WTC11 (cell line): ENCODE measurements at regions not wholly inside any gene's neighbourhood (a gene's known extent, or its start where the extent isn't known, plus 50 kb on each side); places are given as distances from the start of the nearest gene placed in this dataset.
A peak's percentile ranks its signal among the peaks of the same experiment; 100 is the strongest.

Source experiments
- ATAC-seq: fragments of 200-7000 bp; cut with Tn5 transposase; 2 replicates; pipeline ENCODE4 v1.10.0; 2021; ENCODE audit warnings: mild to moderate bottlenecking, moderate library complexity
- CTCF ChIA-PET: fragments of 300-600 bp; sonication (Branson Sonifier 250); formaldehyde crosslinking; loops from one replicate; lab custom pipeline; 2021; ENCODE audit warnings: antibody characterized with exemption; lab: Charles Lee
- POLR2A ChIA-PET: fragments of 350-600 bp; sonication (Branson Sonifier 250); formaldehyde crosslinking; loops from one replicate; lab custom pipeline; 2021; ENCODE audit warnings: antibody characterized with exemption; lab: Charles Lee
- DNase-seq: peaks from one replicate; pipeline ENCODE4 v3.0.0; 2021; ENCODE audit warnings: low spot score
- H3K27ac Mint-ChIP-seq: 2 replicates; pipeline ENCODE4 v1.8.0; 2021; ENCODE audit warnings: mixed read lengths
- H3K27me3 Mint-ChIP-seq: 2 replicates; pipeline ENCODE4 v1.8.0; 2021; ENCODE audit warnings: low read depth, mild to moderate bottlenecking, moderate library complexity, mixed read lengths
- H3K36me3 Mint-ChIP-seq: 2 replicates; pipeline ENCODE4 v1.8.0; 2021; ENCODE audit warnings: mixed read lengths
- H3K4me1 Mint-ChIP-seq: 2 replicates; pipeline ENCODE4 v1.8.0; 2022; ENCODE audit warnings: mixed read lengths
- H3K4me3 Mint-ChIP-seq: 2 replicates; pipeline ENCODE4 v1.8.0; 2021; ENCODE audit warnings: mild to moderate bottlenecking, moderate library complexity, mixed read lengths
- H3K9me3 Mint-ChIP-seq: 2 replicates; pipeline ENCODE4 v1.8.0; 2021; ENCODE audit warnings: mixed read lengths
- CBFB ChIP-seq: sonication (generic); formaldehyde crosslinking; IDR thresholded peaks from 2 replicates; pipeline ENCODE4 v1.8.1; 2022; ENCODE audit warnings: mild to moderate bottlenecking, low read depth, missing genetic modification reagents
- ELF4 ChIP-seq: sonication (generic); formaldehyde crosslinking; IDR thresholded peaks from 2 replicates; pipeline ENCODE4 v1.8.1; 2022; ENCODE audit warnings: low read depth, mild to moderate bottlenecking, moderate library complexity, missing genetic modification reagents
- EMX1 ChIP-seq: fragments of 250-450 bp; sonication (Bioruptor Pico); IDR thresholded peaks from 2 replicates; pipeline ENCODE4 v1.8.0; 2021; ENCODE audit warnings: mild to moderate bottlenecking
- ESRRA ChIP-seq: sonication (generic); formaldehyde crosslinking; IDR thresholded peaks from 2 replicates; pipeline ENCODE4 v1.8.1; 2022; ENCODE audit warnings: mild to moderate bottlenecking, missing genetic modification reagents, borderline replicate concordance
- FOXK1 ChIP-seq: sonication (generic); formaldehyde crosslinking; IDR thresholded peaks from 2 replicates; pipeline ENCODE4 v1.8.0; 2022; ENCODE audit warnings: mild to moderate bottlenecking, moderate library complexity, missing genetic modification reagents
- FOXP1 ChIP-seq: sonication (generic); formaldehyde crosslinking; IDR thresholded peaks from 2 replicates; pipeline ENCODE4 v1.8.0; 2022; ENCODE audit warnings: missing genetic modification reagents, mild to moderate bottlenecking, moderate library complexity, borderline replicate concordance
- MXD4 ChIP-seq: fragments of 250-450 bp; sonication (Bioruptor Pico); IDR thresholded peaks from 2 replicates; pipeline ENCODE4 v1.8.0; 2021; ENCODE audit warnings: mild to moderate bottlenecking, moderate library complexity, borderline replicate concordance
- MYBL2 ChIP-seq: sonication (generic); formaldehyde crosslinking; IDR thresholded peaks from 2 replicates; pipeline ENCODE4 v1.8.1; 2023; ENCODE audit warnings: mild to moderate bottlenecking, moderate library complexity, missing genetic modification reagents
- NFATC4 ChIP-seq: fragments of 250-450 bp; sonication (Bioruptor Pico); IDR thresholded peaks from 2 replicates; pipeline ENCODE4 v1.9.0; 2021; ENCODE audit warnings: mild to moderate bottlenecking
- NFYB ChIP-seq: sonication (generic); formaldehyde crosslinking; conservative IDR thresholded peaks from 2 replicates; pipeline ENCODE4 v1.8.0; 2022; ENCODE audit warnings: low read depth, missing genetic modification reagents
- NR1H2 ChIP-seq: sonication (generic); formaldehyde crosslinking; IDR thresholded peaks from 2 replicates; pipeline ENCODE4 v1.9.0; 2021; ENCODE audit warnings: mild to moderate bottlenecking, moderate library complexity, missing genetic modification reagents
- SMAD3 ChIP-seq: sonication (generic); formaldehyde crosslinking; IDR thresholded peaks from 2 replicates; pipeline ENCODE4 v1.8.0; 2022; ENCODE audit warnings: missing genetic modification reagents, mild to moderate bottlenecking, borderline replicate concordance
- SMAD4 ChIP-seq: sonication (generic); formaldehyde crosslinking; IDR thresholded peaks from 2 replicates; pipeline ENCODE4 v1.8.0; 2022; ENCODE audit warnings: mild to moderate bottlenecking, missing genetic modification reagents
- TP53 ChIP-seq: sonication (generic); formaldehyde crosslinking; IDR thresholded peaks from 2 replicates; pipeline ENCODE4 v1.8.1; 2023; ENCODE audit warnings: mild to moderate bottlenecking, missing genetic modification reagents
- ZNF671 ChIP-seq: fragments of 250-450 bp; sonication (Bioruptor Pico); IDR thresholded peaks from 2 replicates; pipeline ENCODE4 v1.8.0; 2021; ENCODE audit warnings: mild to moderate bottlenecking
- TF ChIP-seq, protein P1 (sequence below): fragments of 250-450 bp; sonication (Bioruptor Pico); IDR thresholded peaks from 2 replicates; pipeline ENCODE4 v1.9.0; 2021; ENCODE audit warnings: moderate library complexity, mild to moderate bottlenecking, inconsistent platforms, borderline replicate concordance
- TF ChIP-seq, protein P2 (sequence below): sonication (generic); formaldehyde crosslinking; IDR thresholded peaks from 2 replicates; pipeline ENCODE4 v1.8.0; 2023; ENCODE audit warnings: missing genetic modification reagents, mild to moderate bottlenecking, borderline replicate concordance
- TF ChIP-seq, protein P3 (sequence below): fragments of 250-450 bp; sonication (Bioruptor Pico); IDR thresholded peaks from 2 replicates; pipeline ENCODE4 v1.8.0; 2021; ENCODE audit warnings: mild to moderate bottlenecking
- TF ChIP-seq, protein P4 (sequence below): fragments of 250-450 bp; sonication (Bioruptor Pico); IDR thresholded peaks from 2 replicates; pipeline ENCODE4 v2.1.2; 2022; ENCODE audit warnings: mild to moderate bottlenecking, moderate library complexity
- TF ChIP-seq, protein P5 (sequence below): fragments of 200-600 bp; IDR thresholded peaks from 2 replicates; pipeline ENCODE4 v1.8.0; 2022; ENCODE audit warnings: antibody characterized with exemption
- TF ChIP-seq, protein P6 (sequence below): fragments of 250-450 bp; sonication (Bioruptor Pico); IDR thresholded peaks from 2 replicates; pipeline ENCODE4 v1.9.0; 2021; ENCODE audit warnings: mild to moderate bottlenecking

DNA sequence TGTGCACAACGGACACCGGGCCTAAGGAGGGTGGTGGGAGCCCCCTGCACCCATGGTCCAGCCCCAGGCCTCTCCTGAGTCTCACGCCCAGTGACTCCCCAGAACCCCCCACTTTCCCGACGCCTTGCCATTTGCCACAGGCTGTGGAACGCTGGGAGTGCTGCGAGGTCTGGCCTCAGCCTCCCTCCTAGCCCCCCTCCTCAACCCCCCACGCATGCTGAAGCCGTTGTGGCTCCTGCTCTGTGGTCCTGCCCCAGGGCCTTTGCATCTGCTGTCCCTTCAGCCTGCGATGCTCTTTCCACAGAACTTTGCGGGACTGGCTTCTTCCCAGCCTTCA is 226.0 kb upstream of the GSE1 start (continued):
- TF ChIP-seq EMX1 (CRISPR knock-in tag), result no peak
- TF ChIP-seq, protein P1, sequence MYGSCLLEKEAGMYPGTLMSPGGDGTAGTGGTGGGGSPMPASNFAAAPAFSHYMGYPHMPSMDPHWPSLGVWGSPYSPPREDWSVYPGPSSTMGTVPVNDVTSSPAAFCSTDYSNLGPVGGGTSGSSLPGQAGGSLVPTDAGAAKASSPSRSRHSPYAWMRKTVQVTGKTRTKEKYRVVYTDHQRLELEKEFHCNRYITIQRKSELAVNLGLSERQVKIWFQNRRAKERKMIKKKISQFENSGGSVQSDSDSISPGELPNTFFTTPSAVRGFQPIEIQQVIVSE (CRISPR knock-in tag), result no peak
- TF ChIP-seq ZNF671 (CRISPR knock-in tag), result no peak

DNA sequence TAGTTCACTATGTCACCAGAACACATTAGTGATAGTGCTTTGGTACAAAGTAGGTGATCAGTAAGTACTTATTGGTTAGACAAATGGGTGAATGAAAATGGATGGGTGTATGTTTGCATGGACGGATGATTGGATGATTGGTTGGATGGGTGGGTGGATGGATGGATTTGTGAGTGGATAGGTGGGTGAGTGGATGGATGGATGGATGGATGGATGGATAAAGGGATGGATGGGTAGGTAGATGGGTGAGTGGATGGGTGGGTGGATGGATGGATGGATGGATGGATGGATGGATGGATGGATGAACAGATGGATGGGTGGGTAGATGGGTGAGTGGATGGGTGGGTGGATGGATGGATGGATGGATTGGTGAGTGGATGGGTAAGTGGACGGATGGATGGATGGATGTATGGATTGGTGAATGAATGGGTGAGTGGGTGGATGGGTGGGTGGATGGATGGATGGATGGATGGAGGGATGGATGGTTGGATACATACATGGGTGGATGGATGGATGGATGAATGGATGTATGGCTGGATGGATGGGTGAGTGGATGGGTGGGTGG is 225.3 kb upstream of the GSE1 start:
- no peak for DNase-seq
- Mint-ChIP-seq H3K27ac (no peak overlapping the region), H3K27me3 (no peaks in the 10 kb centered on the region), H3K4me1 (peaks cover 5% of the 10 kb centered on the region)
- ChIA-PET CTCF (no interaction called here), POLR2A (no interaction called here)
- TF ChIP-seq ELF4, result no peak
- TF ChIP-seq, protein P2, sequence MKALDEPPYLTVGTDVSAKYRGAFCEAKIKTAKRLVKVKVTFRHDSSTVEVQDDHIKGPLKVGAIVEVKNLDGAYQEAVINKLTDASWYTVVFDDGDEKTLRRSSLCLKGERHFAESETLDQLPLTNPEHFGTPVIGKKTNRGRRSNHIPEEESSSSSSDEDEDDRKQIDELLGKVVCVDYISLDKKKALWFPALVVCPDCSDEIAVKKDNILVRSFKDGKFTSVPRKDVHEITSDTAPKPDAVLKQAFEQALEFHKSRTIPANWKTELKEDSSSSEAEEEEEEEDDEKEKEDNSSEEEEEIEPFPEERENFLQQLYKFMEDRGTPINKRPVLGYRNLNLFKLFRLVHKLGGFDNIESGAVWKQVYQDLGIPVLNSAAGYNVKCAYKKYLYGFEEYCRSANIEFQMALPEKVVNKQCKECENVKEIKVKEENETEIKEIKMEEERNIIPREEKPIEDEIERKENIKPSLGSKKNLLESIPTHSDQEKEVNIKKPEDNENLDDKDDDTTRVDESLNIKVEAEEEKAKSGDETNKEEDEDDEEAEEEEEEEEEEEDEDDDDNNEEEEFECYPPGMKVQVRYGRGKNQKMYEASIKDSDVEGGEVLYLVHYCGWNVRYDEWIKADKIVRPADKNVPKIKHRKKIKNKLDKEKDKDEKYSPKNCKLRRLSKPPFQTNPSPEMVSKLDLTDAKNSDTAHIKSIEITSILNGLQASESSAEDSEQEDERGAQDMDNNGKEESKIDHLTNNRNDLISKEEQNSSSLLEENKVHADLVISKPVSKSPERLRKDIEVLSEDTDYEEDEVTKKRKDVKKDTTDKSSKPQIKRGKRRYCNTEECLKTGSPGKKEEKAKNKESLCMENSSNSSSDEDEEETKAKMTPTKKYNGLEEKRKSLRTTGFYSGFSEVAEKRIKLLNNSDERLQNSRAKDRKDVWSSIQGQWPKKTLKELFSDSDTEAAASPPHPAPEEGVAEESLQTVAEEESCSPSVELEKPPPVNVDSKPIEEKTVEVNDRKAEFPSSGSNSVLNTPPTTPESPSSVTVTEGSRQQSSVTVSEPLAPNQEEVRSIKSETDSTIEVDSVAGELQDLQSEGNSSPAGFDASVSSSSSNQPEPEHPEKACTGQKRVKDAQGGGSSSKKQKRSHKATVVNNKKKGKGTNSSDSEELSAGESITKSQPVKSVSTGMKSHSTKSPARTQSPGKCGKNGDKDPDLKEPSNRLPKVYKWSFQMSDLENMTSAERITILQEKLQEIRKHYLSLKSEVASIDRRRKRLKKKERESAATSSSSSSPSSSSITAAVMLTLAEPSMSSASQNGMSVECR, result no peak
- TF ChIP-seq, protein P3, sequence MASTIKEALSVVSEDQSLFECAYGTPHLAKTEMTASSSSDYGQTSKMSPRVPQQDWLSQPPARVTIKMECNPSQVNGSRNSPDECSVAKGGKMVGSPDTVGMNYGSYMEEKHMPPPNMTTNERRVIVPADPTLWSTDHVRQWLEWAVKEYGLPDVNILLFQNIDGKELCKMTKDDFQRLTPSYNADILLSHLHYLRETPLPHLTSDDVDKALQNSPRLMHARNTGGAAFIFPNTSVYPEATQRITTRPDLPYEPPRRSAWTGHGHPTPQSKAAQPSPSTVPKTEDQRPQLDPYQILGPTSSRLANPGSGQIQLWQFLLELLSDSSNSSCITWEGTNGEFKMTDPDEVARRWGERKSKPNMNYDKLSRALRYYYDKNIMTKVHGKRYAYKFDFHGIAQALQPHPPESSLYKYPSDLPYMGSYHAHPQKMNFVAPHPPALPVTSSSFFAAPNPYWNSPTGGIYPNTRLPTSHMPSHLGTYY (CRISPR knock-in tag), result no peak
- no peak for TF ChIP-seq NR1H2 (CRISPR knock-in tag)
- TF ChIP-seq, protein P4, sequence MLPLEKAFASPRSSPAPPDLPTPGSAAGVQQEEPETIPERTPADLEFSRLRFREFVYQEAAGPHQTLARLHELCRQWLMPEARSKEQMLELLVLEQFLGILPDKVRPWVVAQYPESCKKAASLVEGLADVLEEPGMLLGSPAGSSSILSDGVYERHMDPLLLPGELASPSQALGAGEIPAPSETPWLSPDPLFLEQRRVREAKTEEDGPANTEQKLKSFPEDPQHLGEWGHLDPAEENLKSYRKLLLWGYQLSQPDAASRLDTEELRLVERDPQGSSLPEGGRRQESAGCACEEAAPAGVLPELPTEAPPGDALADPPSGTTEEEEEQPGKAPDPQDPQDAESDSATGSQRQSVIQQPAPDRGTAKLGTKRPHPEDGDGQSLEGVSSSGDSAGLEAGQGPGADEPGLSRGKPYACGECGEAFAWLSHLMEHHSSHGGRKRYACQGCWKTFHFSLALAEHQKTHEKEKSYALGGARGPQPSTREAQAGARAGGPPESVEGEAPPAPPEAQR (CRISPR knock-in tag), result no peak
- TF ChIP-seq, all 79 proteins: peak for 0
- no peak for ATAC-seq
- H3K4me3 Mint-ChIP-seq, result no peak overlapping the region
- no peaks in the 10 kb centered on the region for H3K36me3 Mint-ChIP-seq
- peaks cover 7% of the 10 kb centered on the region; the same call in 1 of the 2 replicates for H3K9me3 Mint-ChIP-seq

DNA sequence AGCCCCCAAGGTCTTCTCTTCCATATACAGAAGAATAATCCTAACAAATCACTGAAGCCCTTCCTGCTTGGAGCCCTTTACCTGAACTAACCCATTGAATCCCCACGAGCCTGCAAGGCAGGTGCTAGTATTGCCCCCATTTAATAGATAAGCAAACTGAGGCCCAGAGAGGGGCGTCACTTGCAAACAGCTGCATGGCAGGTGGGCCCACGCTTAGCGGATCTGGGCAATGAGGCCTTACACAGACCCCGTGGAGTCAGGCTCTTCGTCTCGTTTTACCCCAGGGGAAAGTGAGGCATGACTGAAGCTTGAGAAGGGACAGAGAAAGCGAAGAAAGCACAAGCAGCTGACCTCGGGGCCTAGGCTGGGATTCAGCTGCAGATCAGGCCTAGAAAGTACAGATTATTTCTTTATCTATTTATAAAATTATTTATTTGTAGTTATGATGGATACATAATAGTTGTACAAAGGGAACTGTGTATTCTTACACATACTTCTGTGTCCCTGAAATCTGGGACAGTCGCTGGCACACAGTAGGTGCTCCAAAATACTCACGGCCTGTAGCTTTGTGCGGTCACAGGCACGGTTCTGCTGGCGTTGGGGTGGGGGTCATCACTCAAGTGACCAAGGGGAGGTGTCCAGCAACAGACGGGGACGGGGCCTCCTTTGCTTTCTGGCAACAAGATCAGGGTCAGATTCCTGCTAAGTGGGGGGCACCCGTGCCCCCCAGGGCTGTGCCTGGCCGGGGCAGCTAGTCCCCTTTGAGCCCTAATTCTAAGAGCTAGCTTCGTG is 223.2 kb upstream of the GSE1 start:
- CTCF ChIA-PET, result interaction anchor here (1.2 to 14.8 kb wide), 5 partner anchors 29 to 327 kb away, joined by 3 to 229 read pairs (median 4); no protein-coding TSS in a partner anchor
- TF ChIP-seq FOXP1 (no peak), MXD4 (CRISPR knock-in tag) (no peak), FOXK1 (CRISPR knock-in tag) (no peak), ESRRA (no peak), MYBL2 (no peak), NFYB (CRISPR knock-in tag) (no peak), CBFB (CRISPR knock-in tag) (no peak), SMAD4 (CRISPR knock-in tag) (no peak), TP53 (CRISPR knock-in tag) (no peak), SMAD3 (CRISPR knock-in tag) (no peak), NFATC4 (CRISPR knock-in tag) (no peak)
- TF ChIP-seq, protein P5, sequence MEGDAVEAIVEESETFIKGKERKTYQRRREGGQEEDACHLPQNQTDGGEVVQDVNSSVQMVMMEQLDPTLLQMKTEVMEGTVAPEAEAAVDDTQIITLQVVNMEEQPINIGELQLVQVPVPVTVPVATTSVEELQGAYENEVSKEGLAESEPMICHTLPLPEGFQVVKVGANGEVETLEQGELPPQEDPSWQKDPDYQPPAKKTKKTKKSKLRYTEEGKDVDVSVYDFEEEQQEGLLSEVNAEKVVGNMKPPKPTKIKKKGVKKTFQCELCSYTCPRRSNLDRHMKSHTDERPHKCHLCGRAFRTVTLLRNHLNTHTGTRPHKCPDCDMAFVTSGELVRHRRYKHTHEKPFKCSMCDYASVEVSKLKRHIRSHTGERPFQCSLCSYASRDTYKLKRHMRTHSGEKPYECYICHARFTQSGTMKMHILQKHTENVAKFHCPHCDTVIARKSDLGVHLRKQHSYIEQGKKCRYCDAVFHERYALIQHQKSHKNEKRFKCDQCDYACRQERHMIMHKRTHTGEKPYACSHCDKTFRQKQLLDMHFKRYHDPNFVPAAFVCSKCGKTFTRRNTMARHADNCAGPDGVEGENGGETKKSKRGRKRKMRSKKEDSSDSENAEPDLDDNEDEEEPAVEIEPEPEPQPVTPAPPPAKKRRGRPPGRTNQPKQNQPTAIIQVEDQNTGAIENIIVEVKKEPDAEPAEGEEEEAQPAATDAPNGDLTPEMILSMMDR, result no peak
- TF ChIP-seq, protein P6, sequence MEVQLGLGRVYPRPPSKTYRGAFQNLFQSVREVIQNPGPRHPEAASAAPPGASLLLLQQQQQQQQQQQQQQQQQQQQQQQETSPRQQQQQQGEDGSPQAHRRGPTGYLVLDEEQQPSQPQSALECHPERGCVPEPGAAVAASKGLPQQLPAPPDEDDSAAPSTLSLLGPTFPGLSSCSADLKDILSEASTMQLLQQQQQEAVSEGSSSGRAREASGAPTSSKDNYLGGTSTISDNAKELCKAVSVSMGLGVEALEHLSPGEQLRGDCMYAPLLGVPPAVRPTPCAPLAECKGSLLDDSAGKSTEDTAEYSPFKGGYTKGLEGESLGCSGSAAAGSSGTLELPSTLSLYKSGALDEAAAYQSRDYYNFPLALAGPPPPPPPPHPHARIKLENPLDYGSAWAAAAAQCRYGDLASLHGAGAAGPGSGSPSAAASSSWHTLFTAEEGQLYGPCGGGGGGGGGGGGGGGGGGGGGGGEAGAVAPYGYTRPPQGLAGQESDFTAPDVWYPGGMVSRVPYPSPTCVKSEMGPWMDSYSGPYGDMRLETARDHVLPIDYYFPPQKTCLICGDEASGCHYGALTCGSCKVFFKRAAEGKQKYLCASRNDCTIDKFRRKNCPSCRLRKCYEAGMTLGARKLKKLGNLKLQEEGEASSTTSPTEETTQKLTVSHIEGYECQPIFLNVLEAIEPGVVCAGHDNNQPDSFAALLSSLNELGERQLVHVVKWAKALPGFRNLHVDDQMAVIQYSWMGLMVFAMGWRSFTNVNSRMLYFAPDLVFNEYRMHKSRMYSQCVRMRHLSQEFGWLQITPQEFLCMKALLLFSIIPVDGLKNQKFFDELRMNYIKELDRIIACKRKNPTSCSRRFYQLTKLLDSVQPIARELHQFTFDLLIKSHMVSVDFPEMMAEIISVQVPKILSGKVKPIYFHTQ (CRISPR knock-in tag), result no peak

More for the DNA sequence above, 223.2 kb upstream of the GSE1 start:
- Mint-ChIP-seq H3K4me1 (peaks cover 11% of the 10 kb centered on the region), H3K9me3 (peaks cover 7% of the 10 kb centered on the region; the same call in 1 of the 2 replicates), H3K4me3 (no peak overlapping the region), H3K27me3 (no peaks in the 10 kb centered on the region), H3K36me3 (no peaks in the 10 kb centered on the region), H3K27ac (peak overlapping the region; percentile 41; the same call in 1 of the 2 replicates)
- POLR2A ChIA-PET, result no interaction called here
- DNase-seq, result peak; percentile 7
- no peak for ATAC-seq
